Brain microvascular endothelial cell (primary cell): ENCODE measurements at regions not wholly inside any gene's neighbourhood (a gene's known extent, or its start where the extent isn't known, plus 50 kb on each side); places are given as distances from the start of the nearest gene placed in this dataset.
"Not testable (repeated sequence)": the region's sequence is repeated elsewhere in the genome, so short reads cannot be mapped to it uniquely, and the experiment has no call there.

Source experiments
- DNase-seq: peaks from one replicate; pipeline ENCODE4 v3.0.0-alpha.2; 2020
- H3K27ac ChIP-seq: fragments of 250-450 bp; sonication (Bioruptor Pico); 2 replicates; pipeline ENCODE4 v1.5.1; 2020; ENCODE audit warnings: mild to moderate bottlenecking, moderate library complexity
- H3K27me3 ChIP-seq: fragments of 250-450 bp; sonication (Bioruptor Pico); replicated peaks from 2 replicates; pipeline ENCODE4 v1.5.1; 2020; ENCODE audit warnings: mild to moderate bottlenecking
- H3K36me3 ChIP-seq: fragments of 250-450 bp; sonication (Bioruptor Pico); replicated peaks from 2 replicates; pipeline ENCODE4 v1.5.1; 2020; ENCODE audit warnings: mild to moderate bottlenecking
- H3K4me3 ChIP-seq: 2 replicates; pipeline ENCODE4 v1.5.1; 2011; ENCODE audit warnings: low read depth, mild to moderate bottlenecking, control low read depth, low read length, moderate library complexity
- in situ Hi-C: cut with HindIII; loops from 2 replicates; pipeline ENCODE4 v1.10.0; 2017; ENCODE audit warnings: low sequenced_read_pairs, low pct_ligation_motif_present
- TF ChIP-seq, protein P1 (sequence below): IDR thresholded peaks from 2 replicates; pipeline ENCODE4 v1.5.1; 2011; ENCODE audit warnings: low read depth, mild to moderate bottlenecking, moderate library complexity, low read length, control low read depth, inconsistent platforms; ENCODE audit errors: missing control alignments

DNA sequence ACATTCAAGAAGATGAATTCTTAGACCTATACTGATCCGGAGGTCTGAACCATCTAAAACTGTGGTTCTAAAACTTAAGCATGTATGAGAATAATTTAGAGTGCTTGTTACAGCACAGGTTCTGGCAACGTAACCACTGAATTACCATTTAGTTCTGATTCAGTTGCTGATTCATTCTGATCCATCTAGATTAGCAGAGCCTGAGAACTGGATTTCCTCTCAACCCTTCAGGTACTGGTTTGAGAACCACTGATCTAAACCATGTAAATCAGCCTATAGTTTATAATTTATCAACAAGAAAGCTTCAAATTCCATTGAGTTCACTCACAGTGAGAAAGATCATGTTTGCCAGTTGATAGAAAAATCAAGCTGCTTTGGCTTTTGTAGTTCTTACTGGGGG is 1001.1 kb upstream of the EPHA6 start:
- in situ Hi-C loops, result no loop called here
- H3K36me3 ChIP-seq, result no peaks in the 10 kb centered on the region
- no peaks in the 10 kb centered on the region for H3K27me3 ChIP-seq
- no peak overlapping the region for H3K27ac ChIP-seq
- TF ChIP-seq, protein P1, sequence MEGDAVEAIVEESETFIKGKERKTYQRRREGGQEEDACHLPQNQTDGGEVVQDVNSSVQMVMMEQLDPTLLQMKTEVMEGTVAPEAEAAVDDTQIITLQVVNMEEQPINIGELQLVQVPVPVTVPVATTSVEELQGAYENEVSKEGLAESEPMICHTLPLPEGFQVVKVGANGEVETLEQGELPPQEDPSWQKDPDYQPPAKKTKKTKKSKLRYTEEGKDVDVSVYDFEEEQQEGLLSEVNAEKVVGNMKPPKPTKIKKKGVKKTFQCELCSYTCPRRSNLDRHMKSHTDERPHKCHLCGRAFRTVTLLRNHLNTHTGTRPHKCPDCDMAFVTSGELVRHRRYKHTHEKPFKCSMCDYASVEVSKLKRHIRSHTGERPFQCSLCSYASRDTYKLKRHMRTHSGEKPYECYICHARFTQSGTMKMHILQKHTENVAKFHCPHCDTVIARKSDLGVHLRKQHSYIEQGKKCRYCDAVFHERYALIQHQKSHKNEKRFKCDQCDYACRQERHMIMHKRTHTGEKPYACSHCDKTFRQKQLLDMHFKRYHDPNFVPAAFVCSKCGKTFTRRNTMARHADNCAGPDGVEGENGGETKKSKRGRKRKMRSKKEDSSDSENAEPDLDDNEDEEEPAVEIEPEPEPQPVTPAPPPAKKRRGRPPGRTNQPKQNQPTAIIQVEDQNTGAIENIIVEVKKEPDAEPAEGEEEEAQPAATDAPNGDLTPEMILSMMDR, result no peak
- DNase-seq, result no peak
- no peak overlapping the region for H3K4me3 ChIP-seq

DNA sequence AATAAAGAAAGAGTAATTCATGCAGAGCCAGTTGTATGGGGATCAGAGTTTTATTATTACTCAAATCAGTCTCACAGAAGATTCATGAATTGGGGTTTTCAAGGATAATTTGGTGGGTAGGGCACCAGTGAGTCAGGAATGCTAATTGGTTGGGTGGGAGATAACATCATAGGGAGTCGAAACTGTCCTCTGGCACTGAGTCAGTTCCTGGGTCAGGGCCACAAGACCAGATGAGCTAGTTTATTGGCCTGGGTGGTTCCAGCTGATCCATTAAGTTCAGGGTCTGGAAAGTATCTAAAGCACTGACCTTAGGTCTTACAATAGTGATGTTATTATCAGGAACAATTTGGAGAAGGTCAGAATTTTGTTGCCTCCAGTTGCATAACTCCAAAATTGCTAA is 998.6 kb upstream of the EPHA6 start:
- TF ChIP-seq, protein P1, result no peak
- Histone ChIP-seq H3K27me3 (no peaks in the 10 kb centered on the region), H3K27ac (no peak overlapping the region), H3K4me3 (no peak overlapping the region), H3K36me3 (no peaks in the 10 kb centered on the region)
- in situ Hi-C loops, result no loop called here
- DNase-seq, result no peak

DNA sequence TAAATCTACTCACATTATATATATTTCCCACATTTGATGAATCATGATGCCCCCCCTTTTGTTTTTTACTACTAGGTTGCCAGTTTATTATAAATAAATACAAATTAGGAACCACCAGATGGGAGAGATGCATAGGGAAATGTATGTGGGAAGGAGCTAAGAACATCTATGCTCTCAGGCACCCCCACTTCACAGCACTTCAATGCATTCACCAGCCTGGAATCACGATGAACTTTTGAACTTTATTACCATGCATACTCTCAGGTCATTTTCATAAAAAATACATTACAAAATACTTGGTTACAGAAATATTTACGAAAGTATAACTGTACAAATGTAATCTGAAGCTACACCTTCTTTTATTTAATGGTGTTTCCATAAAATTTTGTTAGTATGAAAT is 988.0 kb upstream of the EPHA6 start:
- no peaks in the 10 kb centered on the region for H3K36me3 ChIP-seq
- no peak overlapping the region for H3K27ac ChIP-seq
- H3K27me3 ChIP-seq, result no peaks in the 10 kb centered on the region
- in situ Hi-C loops, result no loop called here
- no peak for DNase-seq
- H3K4me3 ChIP-seq, result no peak overlapping the region
- TF ChIP-seq, protein P1, result no peak

DNA sequence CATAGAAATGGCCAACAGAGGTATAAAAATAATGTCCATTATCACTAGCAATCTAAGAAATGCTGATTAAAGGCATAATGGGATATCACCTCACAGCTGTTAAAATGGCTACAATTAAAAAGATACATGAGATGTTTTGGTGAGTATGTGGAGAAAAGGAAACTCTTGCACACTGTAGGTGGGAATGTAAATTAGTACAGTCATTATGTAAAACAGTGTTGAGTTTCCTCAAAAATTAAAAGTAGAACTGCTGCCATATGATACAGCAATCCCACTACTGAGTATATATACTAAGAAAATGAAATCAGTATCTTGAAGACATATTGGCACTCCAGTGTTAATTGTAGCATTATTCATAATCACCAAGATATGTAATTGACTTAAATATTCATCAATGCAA is 982.2 kb upstream of the EPHA6 start:
- H3K36me3 ChIP-seq, result no peaks in the 10 kb centered on the region
- no peaks in the 10 kb centered on the region for H3K27me3 ChIP-seq
- DNase-seq, result no peak
- H3K27ac ChIP-seq, result no peak overlapping the region
- TF ChIP-seq, protein P1, result no peak
- in situ Hi-C loops, result no loop called here
- no peak overlapping the region for H3K4me3 ChIP-seq

DNA sequence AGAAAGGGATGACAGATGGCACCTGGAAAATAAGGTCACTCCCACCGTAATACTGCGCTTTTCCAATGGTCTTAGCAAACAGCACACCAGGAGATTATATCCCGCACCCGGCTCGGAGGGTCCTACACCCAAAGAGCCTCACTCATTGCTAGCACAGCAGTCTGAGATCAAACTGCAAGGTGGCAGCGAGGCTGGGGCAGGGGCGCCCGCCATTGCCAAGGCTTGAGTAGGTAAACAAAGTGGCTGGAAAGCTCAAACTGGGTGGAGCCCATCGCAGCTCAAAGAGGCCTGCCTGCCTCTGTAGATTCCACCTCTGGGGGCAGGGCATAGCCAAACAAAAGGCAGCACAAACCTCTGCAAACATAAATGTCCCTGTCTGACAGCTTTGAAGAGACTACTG is 953.8 kb upstream of the EPHA6 start:
- H3K27ac ChIP-seq, H3K27me3 ChIP-seq, H3K4me3 ChIP-seq, in situ Hi-C loops, DNase-seq, H3K36me3 ChIP-seq: not testable (repeated sequence)

DNA sequence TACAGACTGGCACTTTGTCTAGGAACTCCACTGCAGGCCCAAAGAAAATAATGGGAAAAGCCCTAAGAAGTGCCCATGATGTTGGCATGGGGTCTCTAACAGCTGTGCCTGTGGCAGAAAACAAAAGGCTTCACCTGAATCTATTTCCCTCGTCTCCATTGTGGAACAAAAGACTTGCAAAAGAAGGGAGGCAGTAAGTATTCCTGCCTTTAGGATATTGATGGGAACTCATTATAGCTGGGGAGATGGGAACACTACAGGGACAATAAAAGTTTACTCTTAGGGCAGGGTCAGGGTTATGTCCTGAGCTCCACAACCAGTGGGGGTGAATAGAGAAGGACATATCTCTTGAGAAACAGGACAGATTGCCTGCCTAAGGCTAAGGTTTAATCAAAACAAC is 930.6 kb upstream of the EPHA6 start:
- H3K4me3 ChIP-seq, result no peak overlapping the region
- no peak for DNase-seq
- no peaks in the 10 kb centered on the region for H3K36me3 ChIP-seq
- TF ChIP-seq, protein P1, result no peak
- no peak overlapping the region for H3K27ac ChIP-seq
- no peaks in the 10 kb centered on the region for H3K27me3 ChIP-seq
- in situ Hi-C loops, result no loop called here
